Neutrophil (primary cell): ENCODE measurements at regions not wholly inside any gene's neighbourhood (a gene's known extent, or its start where the extent isn't known, plus 50 kb on each side); places are given as distances from the start of the nearest gene placed in this dataset.

Experiments
- H3K27ac ChIP-seq: fragments of 200-600 bp; sonication (generic); 2 replicates; pipeline ENCODE4 v1.5.1; 2016; ENCODE audit warnings: mild to moderate bottlenecking, moderate library complexity
- H3K27me3 ChIP-seq: fragments of 200-600 bp; sonication (generic); 2 replicates; pipeline ENCODE4 v1.6.0; 2016; ENCODE audit warnings: mild to moderate bottlenecking
- H3K36me3 ChIP-seq: fragments of 200-600 bp; sonication (generic); 2 replicates; pipeline ENCODE4 v1.5.1; 2017
- H3K4me1 ChIP-seq, 2 experiments: fragments of 200-600 bp in 1 of 2; sonication (generic) in 1 of 2; 1 replicate in 1 of 2; 2 replicates in 1 of 2; pipeline versions ENCODE4 v1.5.1 to v1.6.1; 2013 to 2016; ENCODE audit warnings: low read depth in 1 of 2, low read length in 1 of 2, mild to moderate bottlenecking in 1 of 2, moderate library complexity in 1 of 2; ENCODE audit not compliant: control insufficient read depth in 1 of 2, insufficient read depth in 1 of 2
- H3K4me3 ChIP-seq, 2 experiments: fragments of 200-600 bp in 1 of 2; sonication (generic) in 1 of 2; 1 replicate in 1 of 2; 2 replicates in 1 of 2; pipeline ENCODE4 v1.5.1; 2013 to 2016; ENCODE audit warnings: low read depth in 1 of 2, low read length in 1 of 2, mild to moderate bottlenecking in 1 of 2, moderate library complexity in 1 of 2
- H3K9me3 ChIP-seq: fragments of 200-600 bp; sonication (generic); 2 replicates; pipeline ENCODE4 v1.5.1; 2016
- CTCF ChIP-seq: fragments of 200-600 bp; sonication (generic); IDR thresholded peaks from 2 replicates; pipeline ENCODE4 v1.5.1; 2016; ENCODE audit warnings: antibody characterized with exemption

DNA sequence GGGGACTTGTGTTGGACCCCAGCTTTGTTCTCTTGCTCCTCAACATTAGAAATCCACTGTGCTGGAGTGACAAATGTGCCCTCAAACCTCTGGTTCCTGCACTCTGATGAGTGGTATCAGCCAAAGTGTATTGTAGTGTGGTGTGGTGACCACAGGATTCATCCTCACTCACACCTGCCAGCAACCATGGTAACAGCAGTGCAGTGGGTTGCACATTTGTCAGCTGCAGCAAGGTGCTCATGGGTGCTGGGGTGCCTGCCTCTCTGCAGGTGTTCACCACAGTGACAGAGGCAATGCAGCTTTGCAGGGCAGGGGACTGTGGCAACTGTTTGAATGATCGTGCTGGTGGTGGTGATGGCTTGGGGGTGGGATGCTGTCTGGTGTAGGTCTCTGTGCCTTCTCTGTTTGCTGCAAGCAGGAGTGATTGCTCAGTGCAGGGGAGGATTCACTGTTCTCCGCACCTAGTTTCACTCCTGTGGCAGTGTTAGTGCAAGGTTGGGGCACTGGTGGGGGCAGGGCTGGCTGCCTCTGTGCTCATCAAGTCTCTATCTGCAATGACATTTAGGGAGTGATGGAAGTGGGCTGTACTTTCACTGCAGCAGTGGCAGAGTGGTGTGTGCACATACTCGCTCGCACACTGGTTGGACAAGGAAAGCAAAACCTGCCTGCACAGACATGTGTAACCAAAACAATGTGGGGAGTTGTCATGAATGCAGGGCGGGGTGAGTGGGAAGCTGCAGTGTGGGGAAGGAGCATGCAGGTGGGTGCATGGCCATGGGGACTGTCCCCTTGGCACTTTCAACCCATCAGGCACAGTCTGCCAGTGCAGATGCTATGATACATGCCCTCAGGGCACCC lies 301.1 kb downstream of the PIK3C3 start:
- Histone ChIP-seq H3K36me3 (no peaks in the 10 kb centered on the region), H3K27me3 (no peaks in the 10 kb centered on the region), H3K4me1 (no peaks in the 10 kb centered on the region), H3K27ac (no peak overlapping the region), H3K4me3 (no peak overlapping the region), H3K9me3 (no peaks in the 10 kb centered on the region)
- TF ChIP-seq CTCF = no peak

DNA sequence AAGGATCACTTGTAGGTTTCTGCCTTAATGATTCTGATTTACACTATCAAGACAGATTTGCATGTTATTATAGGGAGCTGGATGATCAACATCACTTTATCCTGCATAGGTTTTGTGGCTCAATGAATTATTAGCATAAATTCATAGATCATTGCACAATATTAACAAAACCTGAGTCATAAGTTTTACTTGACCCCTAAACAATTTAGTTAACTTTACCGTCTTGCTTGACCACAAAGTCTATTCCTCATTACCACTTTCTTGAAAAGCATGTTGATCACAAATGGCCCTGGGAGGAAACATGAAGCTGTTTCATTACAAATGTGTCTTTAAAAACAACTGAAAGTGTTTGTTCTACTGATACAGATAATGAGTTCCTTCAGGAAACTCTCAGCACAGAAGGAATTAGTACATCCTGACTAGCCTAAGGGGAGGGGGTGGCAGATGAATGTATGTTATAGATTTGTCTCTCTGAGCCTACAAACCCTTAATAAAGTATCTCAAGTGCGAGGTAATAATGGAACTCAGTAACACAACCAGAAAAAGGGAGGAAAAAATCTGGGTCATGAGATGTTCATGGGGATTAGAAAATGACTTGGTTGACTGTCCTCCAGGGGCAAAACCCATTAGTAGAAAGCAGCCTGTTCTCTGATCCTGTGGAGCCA lies 303.4 kb downstream of the PIK3C3 start:
- TF ChIP-seq CTCF = no peak
- Histone ChIP-seq H3K27ac (no peak overlapping the region), H3K4me3 (no peak overlapping the region), H3K4me1 (no peaks in the 10 kb centered on the region), H3K9me3 (no peaks in the 10 kb centered on the region), H3K27me3 (no peaks in the 10 kb centered on the region), H3K36me3 (no peaks in the 10 kb centered on the region)

- no peaks in the 10 kb centered on the region for H3K9me3 ChIP-seq
- H3K4me1 ChIP-seq = no peaks in the 10 kb centered on the region
- no peaks in the 10 kb centered on the region for H3K27me3 ChIP-seq
- TF ChIP-seq CTCF = no peak
- H3K36me3 ChIP-seq = no peaks in the 10 kb centered on the region
- no peak overlapping the region for H3K27ac ChIP-seq
- no peak overlapping the region for H3K4me3 ChIP-seq
Observed at GRCh38 chr18:42261731-42262130, 306.7 kb downstream of the PIK3C3 start.

DNA sequence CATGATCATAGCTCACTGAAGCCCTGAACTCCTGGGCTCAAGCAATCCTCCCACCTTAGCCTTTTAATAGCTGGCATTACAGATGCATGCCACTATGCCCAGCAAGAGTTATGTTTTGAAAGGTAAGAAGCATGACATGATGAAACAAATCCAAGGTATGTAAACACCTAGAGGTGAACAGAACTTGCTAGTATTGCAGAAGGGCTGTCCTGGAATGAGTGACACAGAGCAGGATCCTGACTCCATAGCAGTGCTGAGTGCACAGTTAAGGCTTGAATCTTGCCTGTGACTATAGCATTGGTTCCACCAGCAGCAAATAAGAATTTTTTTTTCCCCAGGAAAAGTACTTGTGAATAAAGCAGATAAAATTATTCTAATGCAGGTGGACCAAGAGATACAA lies 309.5 kb downstream of the PIK3C3 start:
- Histone ChIP-seq H3K4me3 (no peak overlapping the region), H3K36me3 (no peaks in the 10 kb centered on the region), H3K4me1 (no peaks in the 10 kb centered on the region), H3K27ac (no peak overlapping the region), H3K9me3 (no peaks in the 10 kb centered on the region), H3K27me3 (no peaks in the 10 kb centered on the region)
- no peak for TF ChIP-seq CTCF

- no peak for TF ChIP-seq CTCF
- H3K4me3 ChIP-seq = no peak overlapping the region
- H3K4me1 ChIP-seq = no peaks in the 10 kb centered on the region
- H3K36me3 ChIP-seq = no peaks in the 10 kb centered on the region
- H3K9me3 ChIP-seq = no peaks in the 10 kb centered on the region
- H3K27me3 ChIP-seq = no peaks in the 10 kb centered on the region
- H3K27ac ChIP-seq = no peak overlapping the region
Observed at GRCh38 chr18:42268186-42268725, 313.2 kb downstream of the PIK3C3 start.
